Fibroblast of skin of left biceps (primary cell): ENCODE measurements at regions not wholly inside any gene's neighbourhood (a gene's known extent, or its start where the extent isn't known, plus 50 kb on each side); places are given as distances from the start of the nearest gene placed in this dataset.

Experiments
- DNase-seq, 2 experiments: peaks; one replicate each; pipeline ENCODE4 v3.0.0-alpha.2; 2013; ENCODE audit warnings: low read depth in 2 of 2

DNA sequence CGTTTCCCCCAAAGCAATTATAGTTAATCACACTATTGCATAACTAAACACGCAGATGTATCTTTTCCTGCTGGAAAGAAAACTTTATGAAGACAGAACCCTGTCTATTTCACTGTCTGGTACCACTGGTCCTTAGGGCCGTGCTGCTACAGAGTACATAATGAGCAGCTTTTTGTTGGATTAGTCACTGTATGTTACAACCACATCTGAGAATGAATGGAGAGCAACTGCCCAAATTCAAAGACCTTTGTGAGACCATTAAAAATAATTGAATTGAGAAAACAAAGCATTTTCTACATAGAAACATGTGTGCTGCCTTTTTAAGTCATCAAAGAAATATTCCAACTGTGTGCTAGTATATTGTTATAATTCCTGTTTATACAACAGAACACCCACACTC is 111.3 kb upstream of the SORCS1 start:
- no peak for DNase-seq

DNA sequence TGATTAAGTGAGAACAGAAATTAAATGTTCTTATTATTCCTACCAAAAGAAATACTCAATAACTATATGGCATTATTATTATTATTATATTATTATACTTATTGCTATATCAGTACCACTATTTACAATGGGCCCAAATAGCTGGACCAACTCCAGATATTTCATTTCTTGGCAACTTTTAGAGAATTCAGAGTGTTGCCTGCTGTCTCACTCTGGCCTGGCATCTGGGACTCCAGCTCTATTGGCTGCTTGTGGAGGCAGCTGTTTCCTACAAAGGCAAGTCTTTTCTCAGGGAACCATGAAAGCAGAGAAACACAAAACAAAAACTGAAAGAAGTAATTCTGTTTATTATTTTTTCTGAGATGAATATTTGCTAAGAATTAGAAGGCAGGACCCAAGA is 105.1 kb upstream of the SORCS1 start:
- no peak for DNase-seq

DNA sequence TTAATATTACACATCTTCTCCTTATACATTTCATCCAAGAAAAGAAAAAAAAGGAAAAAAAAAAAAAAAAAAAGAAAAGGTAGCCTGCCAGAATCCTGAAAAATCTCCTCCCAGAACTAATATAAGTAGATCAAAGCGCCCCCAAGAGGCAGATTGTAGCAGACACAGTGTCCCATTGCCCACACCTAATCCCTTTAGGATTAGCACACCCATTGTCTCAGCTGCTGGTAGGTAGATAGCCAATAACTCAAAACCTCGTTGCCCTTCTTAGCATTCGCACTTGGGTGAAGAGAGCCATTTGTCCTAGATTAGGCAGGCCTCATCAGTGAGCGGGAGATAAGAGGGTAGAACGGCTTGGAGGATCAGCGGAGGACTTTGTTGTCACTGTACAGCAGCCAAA is 100.2 kb upstream of the SORCS1 start:
- no peak for DNase-seq

DNA sequence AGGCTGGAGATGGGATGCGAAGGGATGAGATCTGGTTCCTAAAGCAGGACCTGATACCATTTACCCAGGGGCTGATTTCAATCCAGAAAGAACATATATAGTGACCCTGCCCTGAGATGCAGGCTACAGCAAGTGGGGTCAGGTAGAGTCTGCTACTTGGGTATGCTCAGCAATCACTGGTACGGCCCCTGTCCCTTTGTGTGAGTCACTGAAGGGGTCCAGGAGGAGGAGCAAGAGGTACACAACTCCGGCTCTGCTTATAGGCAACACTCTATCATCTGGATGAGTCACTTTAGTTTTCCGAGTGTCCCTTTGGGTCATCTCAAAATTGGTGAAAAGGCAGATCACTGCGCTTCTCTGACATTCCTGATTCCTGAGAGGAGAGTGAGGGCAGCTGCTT is 79.6 kb upstream of the SORCS1 start:
- DNase-seq, result no peak

DNA sequence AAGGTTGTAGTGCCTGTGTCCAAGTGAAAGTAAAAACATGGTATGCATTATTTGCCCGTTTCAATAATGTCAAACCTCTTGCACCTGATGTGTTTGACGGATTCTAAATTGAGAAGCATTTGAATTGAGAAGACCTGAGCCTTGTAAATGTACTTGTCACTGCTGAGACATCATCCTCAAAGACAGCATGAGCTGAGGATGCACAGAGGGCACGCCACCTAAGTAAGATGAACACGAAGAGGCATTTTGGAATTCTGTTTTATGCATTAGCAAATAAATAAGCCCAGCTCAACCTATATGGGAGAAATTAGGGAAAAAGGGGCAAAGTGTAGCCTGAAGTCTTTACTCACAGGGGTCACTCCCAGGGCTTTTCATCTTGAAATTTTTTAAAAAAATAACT is 73.8 kb upstream of the SORCS1 start:
- DNase-seq, result no peak

DNA sequence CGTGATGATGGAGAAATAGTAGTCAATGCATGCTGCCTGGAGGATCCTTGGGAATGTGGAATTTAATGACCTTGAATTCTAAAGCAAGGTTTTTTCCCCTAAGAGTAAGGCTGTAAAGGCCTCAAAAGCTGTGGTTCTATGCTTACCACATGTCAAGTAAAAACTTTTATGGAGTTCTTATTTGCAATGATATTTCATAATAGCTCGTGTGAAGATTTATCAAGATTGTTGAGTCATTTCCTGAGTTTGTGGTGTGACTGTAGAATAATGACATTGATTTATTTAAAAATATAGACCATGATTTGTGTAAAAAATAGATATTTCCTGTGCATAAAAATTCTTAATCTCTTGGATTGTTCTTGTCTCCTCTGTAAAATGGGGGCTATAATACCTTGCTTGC is 67.5 kb upstream of the SORCS1 start:
- DNase-seq, result no peak

DNA sequence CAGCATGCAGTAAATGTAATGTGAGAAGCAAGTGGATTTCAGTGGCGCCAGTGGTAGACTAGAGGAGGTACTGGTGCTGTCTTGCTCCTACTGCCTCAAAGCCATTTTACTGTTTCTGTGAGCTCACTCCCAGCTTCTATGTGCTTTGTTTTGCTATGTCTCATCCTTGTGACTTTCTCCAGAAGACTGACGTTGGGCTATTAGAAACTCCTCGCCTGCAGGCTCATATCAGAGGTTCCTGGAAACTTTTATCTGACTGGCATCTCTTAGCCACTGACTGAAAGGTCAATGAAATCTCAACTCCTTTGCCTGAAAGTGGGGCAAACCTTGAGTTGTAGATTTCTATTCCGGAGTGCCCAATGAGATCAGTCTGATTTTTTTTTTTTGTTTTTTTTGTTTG is 66.4 kb upstream of the SORCS1 start:
- no peak for DNase-seq

DNA sequence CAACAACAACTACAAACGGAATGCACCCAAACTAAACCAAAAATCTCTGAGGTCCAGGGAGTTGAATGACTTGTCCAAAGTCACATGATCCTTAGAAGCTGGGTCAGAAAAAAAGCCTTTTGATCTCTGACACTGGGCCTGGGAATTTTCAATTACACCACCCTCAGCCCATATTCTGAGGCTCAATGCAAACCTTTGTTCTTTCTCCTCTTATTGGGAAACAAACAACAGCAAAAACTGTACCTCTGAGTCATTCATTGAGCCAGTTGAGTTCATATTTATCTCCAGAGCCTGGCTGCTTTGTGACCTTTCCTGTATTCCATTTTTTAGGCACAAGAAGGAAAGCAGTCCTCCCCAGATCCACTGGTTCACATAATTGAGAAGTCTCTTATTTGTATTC is 51.2 kb upstream of the SORCS1 start:
- DNase-seq, result no peak
